SKM-1 treated with dmso at 0.1 percent for 144 hours (cell line): ENCODE measurements at regions not wholly inside any gene's neighbourhood (a gene's known extent, or its start where the extent isn't known, plus 50 kb on each side); places are given as distances from the start of the nearest gene placed in this dataset.
"Not testable (repeated sequence)": the region's sequence is repeated elsewhere in the genome, so short reads cannot be mapped to it uniquely, and the experiment has no call there.

Experiments
- DNase-seq: peaks from one replicate; lab custom pipeline; 2025; ENCODE audit not compliant: unreplicated experiment; lab: John Stamatoyannopoulos, UW

DNA sequence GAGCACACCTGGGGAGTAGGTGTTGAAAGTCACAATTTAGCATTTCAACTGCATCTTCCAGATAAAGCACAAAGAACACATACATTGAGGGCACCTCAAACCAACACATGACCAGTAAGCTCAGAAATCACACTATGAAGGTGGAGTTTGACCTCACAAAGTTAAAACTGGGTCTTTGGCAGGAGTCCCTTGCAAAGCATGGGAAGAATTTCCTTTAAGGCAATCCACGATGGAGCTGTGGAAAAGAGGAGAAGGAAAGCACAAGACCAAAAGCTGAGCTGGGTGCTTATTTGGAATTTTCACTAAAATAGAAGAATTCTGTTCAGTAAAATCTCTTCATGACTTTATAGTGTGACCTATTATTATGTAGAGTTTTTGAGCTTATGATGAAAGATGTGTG lies 212.9 kb upstream of the APCDD1 start:
- no peak for DNase-seq

DNA sequence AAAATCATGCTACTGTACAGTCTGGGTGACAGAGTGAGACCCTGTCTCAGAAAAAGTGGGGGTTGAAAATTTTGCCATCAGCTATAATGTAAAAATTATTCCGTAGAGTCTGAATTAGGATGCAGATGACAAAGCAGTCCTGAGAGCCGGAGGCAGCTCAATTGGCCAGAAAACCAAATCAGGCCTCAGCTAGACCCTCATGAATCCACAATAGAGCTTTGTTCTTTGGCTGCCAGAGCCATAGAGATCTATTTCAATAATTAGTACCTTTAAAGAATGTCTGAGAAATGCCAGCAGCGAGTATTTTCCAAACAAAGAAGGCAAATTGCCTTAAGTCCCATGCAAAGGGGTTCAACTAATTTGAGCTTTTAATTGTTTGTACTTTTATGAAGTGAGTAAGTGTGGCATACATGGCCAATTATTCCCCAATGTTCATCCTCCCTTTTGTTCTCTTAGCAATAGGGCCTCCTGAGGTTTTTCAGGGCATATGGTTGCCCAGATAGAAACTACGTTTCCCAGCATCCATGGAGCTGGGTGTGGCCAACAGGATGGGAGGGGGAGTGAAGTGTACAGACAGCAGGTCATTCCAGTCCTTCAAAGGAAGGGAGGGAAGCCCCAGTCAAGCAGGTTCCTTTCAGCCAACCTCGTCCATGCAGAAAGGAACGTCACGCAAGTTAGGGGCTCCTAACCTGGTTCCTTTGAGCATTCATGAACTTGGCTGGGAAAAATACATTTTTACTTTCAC lies 211.3 kb upstream of the APCDD1 start:
- no peak for DNase-seq

GRCh38 chr18:10244341-10244740 lies 210.1 kb upstream of the APCDD1 start:
- no peak for DNase-seq

GRCh38 chr18:10245031-10245845 lies 209.2 kb upstream of the APCDD1 start:
- no peak for DNase-seq

- DNase-seq = no peak
Measured at GRCh38 chr18:10245846-10246175, 208.6 kb upstream of the APCDD1 start.

- no peak for DNase-seq
Measured at GRCh38 chr18:10247021-10247741, 207.3 kb upstream of the APCDD1 start.

GRCh38 chr18:10247742-10248082 lies 206.7 kb upstream of the APCDD1 start:
- no peak for DNase-seq

- DNase-seq = no peak
Measured at GRCh38 chr18:10248738-10249137, 205.7 kb upstream of the APCDD1 start.

- DNase-seq = no peak
Measured at GRCh38 chr18:10249270-10249669, 205.2 kb upstream of the APCDD1 start.

DNA sequence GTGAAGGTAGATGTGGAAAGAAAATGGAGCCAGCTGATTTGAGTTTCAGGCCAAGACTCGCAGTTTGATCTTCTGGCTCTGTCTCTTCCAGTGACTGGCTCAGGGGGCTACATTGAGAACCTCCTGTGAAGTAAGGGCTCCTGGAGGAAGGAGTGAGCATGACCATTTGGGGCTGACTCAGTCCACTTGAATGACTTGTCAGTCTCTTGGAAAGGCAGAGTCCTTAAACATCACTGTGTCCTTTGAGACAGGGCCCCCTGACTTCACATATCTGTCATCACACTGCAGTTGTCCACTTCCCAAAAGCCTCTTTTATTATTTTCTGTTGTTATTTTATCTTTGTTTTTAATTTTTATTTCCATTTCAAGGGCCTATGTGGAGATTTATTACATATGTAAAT lies 204.6 kb upstream of the APCDD1 start:
- DNase-seq = no peak

DNA sequence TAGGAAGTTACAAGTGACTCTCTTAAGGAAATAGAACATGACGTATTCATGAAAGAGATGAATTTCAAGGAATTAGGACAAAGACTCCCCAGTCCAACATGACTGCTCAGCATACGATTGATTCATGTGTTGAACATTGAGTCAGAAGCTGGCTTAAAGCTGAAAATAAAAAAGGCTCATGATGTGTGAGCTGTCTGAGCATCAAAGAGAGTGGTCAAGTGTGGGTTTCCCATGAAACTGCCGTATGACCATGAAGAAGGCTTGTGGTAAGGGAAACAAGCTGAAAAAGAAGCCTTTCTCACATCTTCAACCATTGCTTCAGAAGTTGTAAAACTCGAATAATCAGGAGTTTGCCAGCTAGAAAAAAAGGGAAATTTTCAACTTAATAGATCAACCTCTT lies 201.9 kb upstream of the APCDD1 start:
- no peak for DNase-seq

GRCh38 chr18:10252952-10253705 lies 201.3 kb upstream of the APCDD1 start:
- DNase-seq = no peak

DNA sequence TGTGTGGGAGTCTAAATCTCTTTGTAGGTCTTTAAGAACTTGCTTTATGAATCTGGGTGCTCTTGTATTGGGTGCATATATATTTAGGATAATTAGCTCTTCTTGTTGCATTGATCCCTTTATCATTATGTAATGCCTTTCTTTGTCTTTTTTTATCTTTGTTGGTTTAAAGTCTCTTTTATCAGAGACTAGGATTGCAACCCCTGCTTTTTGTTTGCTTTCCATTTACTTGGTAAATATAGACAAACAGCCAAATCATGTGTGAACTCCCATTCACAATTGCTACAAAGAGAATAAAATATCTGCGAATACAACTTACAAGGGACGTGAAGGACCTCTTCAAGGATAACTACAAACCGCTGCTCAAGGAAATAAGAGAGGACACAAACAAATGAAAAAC lies 198.2 kb upstream of the APCDD1 start:
- not testable (repeated sequence) for DNase-seq

GRCh38 chr18:10258836-10259474 lies 195.5 kb upstream of the APCDD1 start:
- DNase-seq = no peak

DNA sequence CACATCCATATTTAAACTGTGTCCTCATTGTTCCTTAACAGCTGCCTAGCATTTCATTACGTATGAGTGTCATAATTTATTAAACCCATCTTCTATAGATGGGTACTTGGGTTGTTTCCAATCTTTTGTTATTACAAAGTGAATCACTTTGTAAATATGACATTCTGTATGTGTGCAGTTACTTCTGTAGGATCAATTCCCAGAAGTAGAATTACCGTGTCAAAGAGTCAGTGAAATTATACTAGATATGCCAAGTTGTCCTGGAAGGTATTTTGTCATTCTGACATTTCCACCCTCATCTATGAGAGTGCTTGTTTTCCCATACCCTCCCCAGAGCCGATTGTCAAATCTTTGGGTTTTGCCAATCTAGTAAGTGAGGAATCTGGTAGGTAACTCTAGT lies 194.5 kb upstream of the APCDD1 start:
- no peak for DNase-seq

DNA sequence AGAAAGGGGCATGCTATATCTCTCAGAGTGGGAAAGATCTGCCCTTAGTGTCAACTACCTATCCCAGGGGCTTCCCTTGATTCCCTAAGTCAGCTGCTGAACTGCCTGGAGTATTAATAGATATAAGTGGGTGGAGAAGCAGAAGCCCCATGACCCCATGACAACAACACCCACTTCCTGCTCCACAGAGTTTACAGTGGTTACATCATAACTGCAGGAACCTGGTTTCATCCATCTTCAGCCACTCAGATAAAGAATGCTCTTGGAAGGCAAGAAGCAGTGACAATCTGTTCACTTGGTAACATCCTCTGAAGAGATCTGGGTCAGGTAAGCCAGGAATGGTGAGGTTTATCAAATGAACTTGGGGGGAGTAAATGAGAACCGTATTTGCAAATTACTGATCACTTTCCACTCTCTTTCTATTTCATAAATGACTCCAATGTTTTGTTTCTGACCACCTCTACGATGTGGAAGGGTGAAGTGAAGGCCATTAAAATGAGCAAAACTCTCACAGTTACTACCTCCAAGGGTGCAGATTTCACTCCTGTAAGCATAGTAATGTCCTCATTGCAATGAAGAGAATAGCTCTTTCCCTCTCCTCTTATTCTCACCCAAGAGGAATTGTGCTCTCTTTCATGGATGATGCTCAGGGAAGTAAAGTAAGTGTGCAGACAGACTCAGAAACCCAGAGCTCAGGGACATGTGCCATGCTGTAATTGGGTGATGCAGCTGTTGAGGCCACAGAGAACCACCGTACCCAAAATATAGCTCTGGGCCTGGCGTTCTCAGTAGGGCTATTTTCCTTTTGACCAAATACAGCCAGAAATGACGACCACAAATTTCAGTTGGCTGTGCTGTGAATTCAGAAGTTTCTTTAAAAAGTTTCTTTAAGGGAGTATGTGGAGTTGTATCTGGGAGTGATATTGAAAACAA lies 192.8 kb upstream of the APCDD1 start:
- DNase-seq = no peak

GRCh38 chr18:10262566-10262965 lies 191.9 kb upstream of the APCDD1 start:
- no peak for DNase-seq

- DNase-seq = no peak
Measured at GRCh38 chr18:10264260-10264659, 190.2 kb upstream of the APCDD1 start.

- DNase-seq = peak; percentile 22
Measured at GRCh38 chr18:10265560-10266333, 188.7 kb upstream of the APCDD1 start.
